H1 (cell line): ENCODE measurements at regions not wholly inside any gene's neighbourhood (a gene's known extent, or its start where the extent isn't known, plus 50 kb on each side); places are given as distances from the start of the nearest gene placed in this dataset.

Experiments
- CTCF ChIA-PET: fragments of 300-600 bp; sonication (Branson Sonifier 250); formaldehyde crosslinking; loops from one replicate; lab custom pipeline; 2021; ENCODE audit not compliant: partially characterized antibody; lab: Charles Lee
- POLR2A ChIA-PET: fragments of 300-600 bp; sonication (Branson Sonifier 250); formaldehyde crosslinking; loops from one replicate; lab custom pipeline; 2021; ENCODE audit warnings: inconsistent platforms; ENCODE audit not compliant: partially characterized antibody; lab: Charles Lee
- DNase-seq, 2 experiments: peaks; one replicate each; pipeline versions ENCODE4 v3.0.0 to v3.0.0-alpha.2; 2010 to 2022; ENCODE audit warnings: low spot score in 2 of 2, low read depth in 1 of 2, mixed read lengths in 1 of 2
- FAIRE-seq: peaks from 2 replicates; lab custom pipeline; 2011; peaks lifted over from hg19 to GRCh38; lab: Jason Lieb, UNC
- H2AFZ ChIP-seq: 2 replicates; pipeline ENCODE4 v1.8.1; 2012; ENCODE audit warnings: low read length, inconsistent platforms
- H2AK5ac ChIP-seq: 2 replicates; pipeline ENCODE4 v1.6.1; 2013; ENCODE audit warnings: low read depth, low read length
- H2BK120ac ChIP-seq: replicated peaks from 2 replicates; pipeline ENCODE3; 2013; ENCODE audit warnings: low read depth, low read length, inconsistent platforms
- H2BK12ac ChIP-seq: 2 replicates; pipeline ENCODE4 v1.6.1; 2013; ENCODE audit warnings: low read depth, low read length
- H2BK15ac ChIP-seq: 2 replicates; pipeline ENCODE4 v1.6.1; 2013; ENCODE audit warnings: low read length
- H2BK20ac ChIP-seq: 2 replicates; pipeline ENCODE4 v1.6.1; 2013; ENCODE audit warnings: low read length
- H2BK5ac ChIP-seq: 2 replicates; pipeline ENCODE4 v1.6.1; 2013; ENCODE audit warnings: low read depth, low read length
- H3K14ac ChIP-seq: 2 replicates; pipeline ENCODE4 v1.6.1; 2013; ENCODE audit warnings: inconsistent platforms; ENCODE audit not compliant: insufficient read length
- H3K18ac ChIP-seq: 2 replicates; pipeline ENCODE4 v1.6.1; 2013; ENCODE audit warnings: low read length; ENCODE audit errors: extremely low read depth
- H3K23ac ChIP-seq: 2 replicates; pipeline ENCODE4 v1.6.1; 2013; ENCODE audit warnings: inconsistent platforms; ENCODE audit not compliant: insufficient read length
- H3K23me2 ChIP-seq: 2 replicates; pipeline ENCODE4 v1.6.1; 2013; ENCODE audit warnings: low read depth, low read length
- H3K27ac ChIP-seq: 2 replicates; pipeline ENCODE4 v1.6.1; 2011; ENCODE audit warnings: low read depth, low read length, inconsistent platforms
- H3K27me3 ChIP-seq, 4 experiments: replicated peaks in 1 of 4; 1 replicate in 1 of 4; 2 replicates in 3 of 4; pipeline versions ENCODE4 v1.6.1 to v1.8.1; 2011 to 2013; ENCODE audit warnings: low read length in 3 of 4, mild to moderate bottlenecking in 3 of 4, inconsistent platforms in 2 of 4, mixed read lengths in 2 of 4, moderate library complexity in 1 of 4; ENCODE audit not compliant: control insufficient read depth in 3 of 4, insufficient read depth in 3 of 4; ENCODE audit errors: extremely low read depth in 1 of 4
- H3K36me3 ChIP-seq, 4 experiments: 2 replicates each; pipeline versions ENCODE4 v1.6.1 to v1.8.1; 2011 to 2013; ENCODE audit warnings: mild to moderate bottlenecking in 4 of 4, low read length in 3 of 4, moderate library complexity in 2 of 4, control low read depth in 1 of 4, inconsistent platforms in 1 of 4; ENCODE audit not compliant: insufficient read depth in 4 of 4, control insufficient read depth in 2 of 4
- H3K4ac ChIP-seq: replicated peaks from 2 replicates; pipeline ENCODE3; 2013; ENCODE audit warnings: low read length, low read depth, mixed read lengths, inconsistent platforms; ENCODE audit not compliant: insufficient read length
- H3K4me1 ChIP-seq, 4 experiments: replicated peaks in 1 of 4; 1 replicate in 1 of 4; 2 replicates in 3 of 4; pipeline versions ENCODE4 v1.6.1 to v1.8.1; 2011 to 2013; ENCODE audit warnings: low read length in 3 of 4, inconsistent platforms in 2 of 4, mixed read lengths in 1 of 4; ENCODE audit not compliant: insufficient read depth in 4 of 4, control insufficient read depth in 3 of 4
- H3K4me2 ChIP-seq, 2 experiments: 2 replicates each; pipeline versions ENCODE4 v1.6.1 to v1.8.1; 2011 to 2013; ENCODE audit warnings: low read depth in 2 of 2, low read length in 2 of 2, control low read depth in 1 of 2, inconsistent platforms in 1 of 2, mild to moderate bottlenecking in 1 of 2; ENCODE audit not compliant: insufficient read depth in 1 of 2
- H3K4me3 ChIP-seq, 4 experiments: fragments of 200-600, 300-600 bp in 1 of 4; sonication (generic), shearing (Covaris generic), sonication (Bioruptor Twin) in 1 of 4; 2 replicates each; pipeline versions ENCODE4 v1.5.1 to v1.8.1; 2011 to 2016; ENCODE audit warnings: low read length in 4 of 4, low read depth in 3 of 4, control low read depth in 2 of 4, inconsistent platforms in 2 of 4, mild to moderate bottlenecking in 2 of 4, mixed read lengths in 1 of 4, moderate library complexity in 1 of 4; ENCODE audit not compliant: insufficient read depth in 2 of 4; ENCODE audit errors: extremely low read depth in 1 of 4
- H3K56ac ChIP-seq: replicated peaks from 2 replicates; pipeline ENCODE3; 2013; ENCODE audit warnings: low read depth, mild to moderate bottlenecking, mixed read lengths, low read length, inconsistent platforms; ENCODE audit not compliant: insufficient read length
- H3K79me1 ChIP-seq: 2 replicates; pipeline ENCODE4 v1.6.1; 2013; ENCODE audit warnings: low read depth, low read length, control low read depth
- H3K79me2 ChIP-seq, 2 experiments: 2 replicates each; pipeline versions ENCODE4 v1.6.1 to v1.8.1; 2012 to 2013; ENCODE audit warnings: low read length in 2 of 2, mild to moderate bottlenecking in 2 of 2, inconsistent platforms in 1 of 2; ENCODE audit not compliant: insufficient read depth in 2 of 2, control insufficient read depth in 1 of 2
- H3K9ac ChIP-seq, 4 experiments: replicated peaks in 1 of 4; 1 replicate in 1 of 4; 2 replicates in 3 of 4; pipeline versions ENCODE4 v1.6.1 to v1.8.1; 2011 to 2013; ENCODE audit warnings: low read depth in 3 of 4, low read length in 3 of 4, control low read depth in 2 of 4, mild to moderate bottlenecking in 2 of 4, moderate library complexity in 2 of 4, inconsistent platforms in 1 of 4; ENCODE audit errors: extremely low read depth in 1 of 4
- H3K9me3 ChIP-seq, 2 experiments: 2 replicates each; pipeline versions ENCODE4 v1.6.1 to v1.8.1; 2012 to 2013; ENCODE audit warnings: mild to moderate bottlenecking in 2 of 2, moderate library complexity in 2 of 2, control low read depth in 1 of 2, inconsistent platforms in 1 of 2, low read depth in 1 of 2, low read length in 1 of 2, mixed read lengths in 1 of 2; ENCODE audit not compliant: insufficient read depth in 2 of 2
- H4K20me1 ChIP-seq, 2 experiments: replicated peaks in 1 of 2; 2 replicates each; pipeline versions ENCODE3 to v1.8.1; 2011 to 2013; ENCODE audit warnings: inconsistent platforms in 2 of 2, low read length in 2 of 2, mild to moderate bottlenecking in 1 of 2; ENCODE audit not compliant: insufficient read depth in 2 of 2, control insufficient read depth in 1 of 2
- H4K5ac ChIP-seq: 2 replicates; pipeline ENCODE4 v1.6.1; 2013; ENCODE audit warnings: low read length, low read depth, mixed read lengths, inconsistent platforms; ENCODE audit not compliant: insufficient read length
- H4K8ac ChIP-seq: 2 replicates; pipeline ENCODE4 v1.8.0; 2013; ENCODE audit warnings: mild to moderate bottlenecking, moderate library complexity, low read length, inconsistent platforms; ENCODE audit not compliant: insufficient read depth; ENCODE audit errors: extremely low read depth
- H4K91ac ChIP-seq: replicated peaks from 2 replicates; pipeline ENCODE3; 2013; ENCODE audit warnings: low read length, mixed read lengths, inconsistent platforms; ENCODE audit not compliant: insufficient read length
- BCL11A ChIP-seq, 2 experiments: IDR thresholded peaks; one replicate each; pipeline ENCODE4 v1.6.1; 2011; ENCODE audit warnings: low read depth in 2 of 2, low read length in 2 of 2, mild to moderate bottlenecking in 2 of 2
- CEBPB ChIP-seq: IDR thresholded peaks from 2 replicates; pipeline ENCODE4 v1.6.1; 2012; ENCODE audit warnings: low read depth, low read length
- CHD1 ChIP-seq: IDR thresholded peaks from 2 replicates; pipeline ENCODE4 v1.6.1; 2012; ENCODE audit warnings: low read depth, low read length, improper control_type of control experiment
- GABPA ChIP-seq: IDR thresholded peaks from 2 replicates; pipeline ENCODE4 v1.6.1; 2011; ENCODE audit warnings: mild to moderate bottlenecking, low read length, moderate library complexity, borderline replicate concordance; ENCODE audit not compliant: insufficient read depth
- HDAC2 ChIP-seq, 2 experiments: fragments of 300-600 bp in 1 of 2; sonication (generic) in 1 of 2; IDR thresholded peaks; 2 replicates each; pipeline ENCODE4 v1.6.1; 2011 to 2012; ENCODE audit warnings: low read depth in 2 of 2, low read length in 2 of 2, mild to moderate bottlenecking in 2 of 2, moderate library complexity in 2 of 2, borderline replicate concordance in 1 of 2, inconsistent platforms in 1 of 2
- RBBP5 ChIP-seq: IDR thresholded peaks from 2 replicates; pipeline ENCODE4 v1.7.1; 2012; ENCODE audit warnings: low read depth, mild to moderate bottlenecking, inconsistent platforms, low read length, moderate library complexity, borderline replicate concordance
- RFX5 ChIP-seq: IDR thresholded peaks from 2 replicates; pipeline ENCODE4 v1.6.1; 2011; ENCODE audit warnings: low read depth, low read length, improper control_type of control experiment, borderline replicate concordance
- RXRA ChIP-seq: IDR thresholded peaks from 2 replicates; pipeline ENCODE4 v1.6.1; 2011; ENCODE audit warnings: low read depth, mild to moderate bottlenecking, low read length, moderate library complexity; ENCODE audit not compliant: insufficient read depth
- SIN3A ChIP-seq, 2 experiments: IDR thresholded peaks in 1 of 2; conservative IDR thresholded peaks in 1 of 2; 2 replicates each; pipeline ENCODE4 v1.6.1; 2011 to 2012; ENCODE audit warnings: low read length in 2 of 2, improper control_type of control experiment in 1 of 2, low read depth in 1 of 2, mild to moderate bottlenecking in 1 of 2
- SIX5 ChIP-seq: IDR thresholded peaks from 2 replicates; pipeline ENCODE4 v1.6.1; 2011; ENCODE audit warnings: mild to moderate bottlenecking, low read depth, low read length
- SP1 ChIP-seq: IDR thresholded peaks from 2 replicates; pipeline ENCODE4 v1.6.1; 2011; ENCODE audit warnings: low read depth, low read length
- YY1 ChIP-seq: IDR thresholded peaks from 2 replicates; pipeline ENCODE4 v1.6.1; 2011; ENCODE audit warnings: low read depth, mild to moderate bottlenecking, low read length
- WGBS, 2 experiments: shearing (Covaris generic) in 1 of 2; methylation state at CpG; one replicate each; pipeline versions ENCODE4 v1.1.6 to v1.1.7; 2013 to 2015; ENCODE audit warnings: low lambda C conversion rate in 2 of 2, mixed read lengths in 2 of 2, inconsistent platforms in 1 of 2, low coverage in 1 of 2, missing lambda C conversion rate in 1 of 2; ENCODE audit not compliant: insufficient replicate concordance in 2 of 2, insufficient coverage in 1 of 2, insufficient read length in 1 of 2; ENCODE audit errors: extremely low coverage in 1 of 2, missing lambda C conversion rate in 1 of 2; 5-methylcytosine and 5-hydroxymethylcytosine counted together

GRCh38 chr6:14645841-14646240 is 528.3 kb downstream of the CD83 start:
- no peak for TF ChIP-seq CHD1
- no peak for TF ChIP-seq BCL11A (IDR thresholded peaks at IDR 0.05; ENCODE audit: low read depth in 2 of 2, low read length in 2 of 2)
- no peak for TF ChIP-seq SIX5
- no peak for TF ChIP-seq RFX5
- no peak for TF ChIP-seq RXRA
- no peak for TF ChIP-seq HDAC2 (IDR thresholded peaks at IDR 0.05; ENCODE audit: borderline replicate concordance in 1 of 2, low read depth in 2 of 2, low read length in 2 of 2)
- no peak for TF ChIP-seq YY1
- TF ChIP-seq GABPA: no peak
- no peak for TF ChIP-seq SP1
- no peak for TF ChIP-seq SIN3A (conservative IDR thresholded peaks at IDR 0.05 in 1 of 2, IDR thresholded peaks at IDR 0.05 in 1 of 2; ENCODE audit: low read depth in 1 of 2, low read length in 2 of 2)
- TF ChIP-seq RBBP5: no peak
- no peak for TF ChIP-seq CEBPB
- H3K27me3 ChIP-seq: peaks cover 0 to 2% (median 0%) of the 10 kb centered on the region in 4 experiments; a peak in 1 of 7 replicates
- H3K23me2 ChIP-seq: peaks cover 2% of the 10 kb centered on the region; the same call in 1 of the 2 replicates
- no peak overlapping the region for H2BK5ac ChIP-seq
- WGBS, 2 experiments: 89% methylated on average over 3 of the region's 3 CpGs; no CpG with 5 or more reads in 1 of the 2 experiments
- H3K14ac ChIP-seq: no peak overlapping the region
- FAIRE-seq (no peak), DNase-seq (no peak)
- H3K79me1 ChIP-seq: no peaks in the 10 kb centered on the region
- no peak overlapping the region for H3K27ac ChIP-seq
- no peak overlapping the region for H2BK20ac ChIP-seq
- no peaks in the 10 kb centered on the region for H4K20me1 ChIP-seq
- no peak overlapping the region for H3K56ac ChIP-seq
- H3K23ac ChIP-seq: no peak overlapping the region
- no peak overlapping the region for H3K4ac ChIP-seq
- no peaks in the 10 kb centered on the region for H3K79me2 ChIP-seq
- no peak overlapping the region for H2AFZ ChIP-seq
- H3K18ac ChIP-seq: no peak overlapping the region
- ChIA-PET CTCF (no interaction called here), POLR2A (interaction anchor here (0.5 kb wide), 1 partner anchor 644 kb away, joined by 3 read pairs; no protein-coding TSS in a partner anchor)
- no peak overlapping the region for H2BK15ac ChIP-seq
- no peak overlapping the region for H4K91ac ChIP-seq
- no peak overlapping the region for H4K5ac ChIP-seq
- no peak overlapping the region for H2BK12ac ChIP-seq
- H3K4me1 ChIP-seq: peaks cover 8 to 15% (median 10%) of the 10 kb centered on the region in 4 experiments
- H4K8ac ChIP-seq: no peak overlapping the region
- H2BK120ac ChIP-seq: no peak overlapping the region
- no peak overlapping the region for H3K9ac ChIP-seq
- no peak overlapping the region for H2AK5ac ChIP-seq
- H3K9me3 ChIP-seq: no peaks in the 10 kb centered on the region
- H3K4me2 ChIP-seq: no peak overlapping the region
- H3K4me3 ChIP-seq: no peak overlapping the region
- H3K36me3 ChIP-seq: no peaks in the 10 kb centered on the region
